OCI-LY3 (cell line): ENCODE measurements at regions not wholly inside any gene's neighbourhood (a gene's known extent, or its start where the extent isn't known, plus 50 kb on each side); places are given as distances from the start of the nearest gene placed in this dataset.

ENCODE experiments used
- CTCF ChIP-seq: fragments of 200-600, 300-600 bp; sonication (generic); IDR thresholded peaks from 2 replicates; pipeline ENCODE4 v1.5.1; 2014; ENCODE audit warnings: antibody characterized with exemption, low read length, low read depth
- EZH2phosphoT487 ChIP-seq: fragments of 200-600 bp; shearing (Covaris generic); IDR thresholded peaks from 2 replicates; pipeline ENCODE4 v1.6.1; 2018; ENCODE audit warnings: antibody characterized with exemption, mixed run types, low read depth

DNA sequence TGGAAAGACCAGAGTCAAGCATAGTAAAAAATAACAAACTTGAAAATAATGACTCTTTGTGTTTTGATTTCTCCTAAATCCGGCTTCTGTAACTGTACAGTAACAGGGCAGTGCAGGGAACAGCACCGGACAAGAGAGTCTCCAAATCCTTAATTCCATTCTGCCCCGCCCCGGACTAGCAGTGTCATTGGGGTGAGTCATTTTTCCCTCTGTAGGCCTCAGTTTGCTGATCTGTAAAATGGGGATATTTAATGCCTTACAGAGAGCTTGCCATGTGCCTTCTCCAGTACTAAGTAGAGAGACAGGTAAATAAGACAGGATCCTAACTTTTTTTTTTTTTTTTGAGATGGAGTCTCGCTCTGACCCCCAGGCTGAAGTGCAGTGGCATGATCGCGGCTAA, 83.6 kb upstream of the TBC1D3K start:
- no peak for TF ChIP-seq CTCF
- TF ChIP-seq EZH2phosphoT487: no peak
